AG09309 (cell line): ENCODE measurements at regions not wholly inside any gene's neighbourhood (a gene's known extent, or its start where the extent isn't known, plus 50 kb on each side); places are given as distances from the start of the nearest gene placed in this dataset.

ENCODE experiments used
- DNase-seq: peaks from one replicate; pipeline ENCODE4 v3.0.0-alpha.2; 2010; ENCODE audit warnings: low read depth
- H3K4me3 ChIP-seq: 2 replicates; pipeline ENCODE4 v1.5.1; 2011; ENCODE audit warnings: mild to moderate bottlenecking, low read depth, low read length, moderate library complexity; ENCODE audit not compliant: control insufficient read depth
- CTCF ChIP-seq: IDR thresholded peaks from 2 replicates; pipeline ENCODE4 v1.5.1; 2011; ENCODE audit warnings: mild to moderate bottlenecking, low read depth, low read length, inconsistent platforms; ENCODE audit not compliant: insufficient read depth, control insufficient read depth; ENCODE audit errors: missing control alignments

GRCh38 chr20:5442101-5442500, 125.3 kb upstream of the PROKR2 start:
- H3K4me3 ChIP-seq = no peak overlapping the region
- no peak for DNase-seq
- TF ChIP-seq CTCF = no peak

DNA sequence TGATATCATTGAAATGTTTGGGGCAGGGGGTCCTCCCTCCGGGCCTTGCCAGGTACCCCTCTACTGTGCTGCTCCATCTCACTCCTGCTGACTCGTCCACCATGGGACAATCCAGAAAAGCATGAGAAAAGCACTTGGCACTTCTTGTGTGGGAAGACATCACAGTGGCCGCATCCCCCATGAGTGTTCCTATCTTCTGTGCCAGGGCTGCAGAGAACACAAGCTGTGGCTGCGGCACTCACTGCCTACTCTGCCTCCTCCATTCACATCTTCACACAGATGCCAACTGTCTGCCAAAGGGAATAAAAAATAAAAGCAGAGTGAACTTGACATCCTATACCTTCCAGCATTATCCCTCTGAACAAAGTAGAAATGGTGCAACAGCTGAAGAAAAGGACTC, 117.4 kb upstream of the PROKR2 start:
- DNase-seq = no peak
- H3K4me3 ChIP-seq = no peak overlapping the region
- no peak for TF ChIP-seq CTCF

- no peak overlapping the region for H3K4me3 ChIP-seq
- no peak for DNase-seq
- no peak for TF ChIP-seq CTCF
Measured at GRCh38 chr20:5433352-5433751, 116.6 kb upstream of the PROKR2 start.

DNA sequence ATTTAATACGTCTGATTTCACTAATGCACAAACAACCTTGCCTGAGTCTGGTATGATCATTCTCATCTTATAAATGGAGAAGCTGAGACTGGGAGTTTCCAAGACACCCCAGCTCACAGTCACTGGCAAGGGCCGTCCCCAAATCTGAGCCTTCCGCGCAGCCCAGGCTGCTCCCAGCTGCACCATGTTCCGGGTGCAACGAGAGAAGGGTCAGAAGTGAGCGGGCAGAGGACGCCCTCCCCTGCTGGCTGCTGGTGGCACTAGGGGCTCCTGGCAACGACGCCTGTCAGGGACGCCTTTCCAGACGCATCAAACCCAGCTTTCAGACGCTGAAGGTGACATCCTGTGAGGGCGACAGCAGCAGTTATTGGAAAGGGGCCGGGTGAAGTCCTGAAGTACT, 115.3 kb upstream of the PROKR2 start:
- TF ChIP-seq CTCF = no peak
- no peak for DNase-seq

GRCh38 chr20:5430670-5431069, 113.9 kb upstream of the PROKR2 start:
- no peak for DNase-seq
- no peak overlapping the region for H3K4me3 ChIP-seq
- TF ChIP-seq CTCF = no peak

More for the DNA sequence above, 115.3 kb upstream of the PROKR2 start:
- H3K4me3 ChIP-seq = no peak overlapping the region

DNA sequence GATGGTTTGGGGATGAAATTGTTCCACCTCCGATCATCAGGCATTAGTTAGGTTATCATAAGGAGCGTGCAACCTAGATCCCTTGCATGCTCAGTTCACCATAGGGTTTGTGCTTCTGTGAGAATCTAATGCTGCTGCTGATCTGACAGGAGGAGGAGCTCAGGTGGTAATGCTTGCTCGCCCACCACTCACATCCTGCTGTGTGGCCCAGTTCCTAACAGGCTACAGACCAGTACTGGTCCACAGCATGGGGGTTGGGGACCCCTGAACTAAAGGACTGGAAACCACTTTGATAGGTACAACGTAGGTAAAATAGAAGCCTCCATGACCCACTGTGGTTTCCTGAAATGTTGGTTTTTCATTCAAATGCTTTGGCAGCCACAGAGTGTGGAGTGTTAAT, 109.3 kb upstream of the PROKR2 start:
- TF ChIP-seq CTCF = no peak
- no peak for DNase-seq
- no peak overlapping the region for H3K4me3 ChIP-seq

GRCh38 chr20:5416086-5416485, 99.3 kb upstream of the PROKR2 start:
- TF ChIP-seq CTCF = no peak
- no peak overlapping the region for H3K4me3 ChIP-seq
- DNase-seq = no peak
